IgD-negative memory B cell (primary cell): ENCODE measurements at regions not wholly inside any gene's neighbourhood (a gene's known extent, or its start where the extent isn't known, plus 50 kb on each side); places are given as distances from the start of the nearest gene placed in this dataset.

Experiments used
- H3K27ac Mint-ChIP-seq, 3 donors: one replicate each; pipeline ENCODE4 v1.8.0; 2020 to 2022; ENCODE audit warnings: mild to moderate bottlenecking in 3 of 3, mixed read lengths in 3 of 3, moderate library complexity in 1 of 3
- H3K27me3 Mint-ChIP-seq: one replicate; pipeline ENCODE4 v1.8.0; 2021; ENCODE audit warnings: mixed read lengths
- H3K36me3 Mint-ChIP-seq: one replicate; pipeline ENCODE4 v1.8.0; 2020; ENCODE audit warnings: mild to moderate bottlenecking, mixed read lengths
- H3K4me1 Mint-ChIP-seq, 3 donors: one replicate each; pipeline ENCODE4 v1.8.0; 2020 to 2022; ENCODE audit warnings: mixed read lengths in 3 of 3, mild to moderate bottlenecking in 1 of 3
- H3K4me3 Mint-ChIP-seq, 4 donors: one replicate each; pipeline ENCODE4 v1.8.0; 2020 to 2022; ENCODE audit warnings: mild to moderate bottlenecking in 4 of 4, mixed read lengths in 4 of 4, moderate library complexity in 3 of 4
- H3K9me3 Mint-ChIP-seq, 3 donors: one replicate each; pipeline ENCODE4 v1.8.0; 2020 to 2021; ENCODE audit warnings: mixed read lengths in 3 of 3, mild to moderate bottlenecking in 1 of 3

GRCh38 chr2:194735837-194736542 is 921.0 kb upstream of the SLC39A10 start:
- H3K4me3 Mint-ChIP-seq, result peak overlapping the region in 1 of 4 donors; percentile 18
- no peak overlapping the region for H3K27ac Mint-ChIP-seq
- peaks cover 2 to 3% (median 3%) of the 10 kb centered on the region in 3 donors for H3K9me3 Mint-ChIP-seq
- H3K27me3 Mint-ChIP-seq, result no peaks in the 10 kb centered on the region
- H3K36me3 Mint-ChIP-seq, result peaks cover 1% of the 10 kb centered on the region
- H3K4me1 Mint-ChIP-seq, result no peaks in the 10 kb centered on the region

- Mint-ChIP-seq H3K27ac (no peak overlapping the region), H3K4me3 (no peak overlapping the region), H3K9me3 (peaks cover 2 to 3% (median 2%) of the 10 kb centered on the region in 3 donors), H3K4me1 (no peaks in the 10 kb centered on the region), H3K27me3 (no peaks in the 10 kb centered on the region), H3K36me3 (peaks cover under 1% of the 10 kb centered on the region)
Measured at GRCh38 chr2:194730266-194730665, 926.8 kb upstream of the SLC39A10 start.

- peaks cover 0 to 1% (median 0%) of the 10 kb centered on the region in 3 donors for H3K9me3 Mint-ChIP-seq
Measured at GRCh38 chr2:194725169-194725568, 931.9 kb upstream of the SLC39A10 start.

GRCh38 chr2:194723446-194723845 is 933.6 kb upstream of the SLC39A10 start:
- no peak overlapping the region for H3K4me3 Mint-ChIP-seq
- H3K9me3 Mint-ChIP-seq, result peaks cover 0 to 1% (median 0%) of the 10 kb centered on the region in 3 donors
- no peak overlapping the region for H3K27ac Mint-ChIP-seq
- H3K4me1 Mint-ChIP-seq, result no peaks in the 10 kb centered on the region
- H3K27me3 Mint-ChIP-seq, result no peaks in the 10 kb centered on the region
- H3K36me3 Mint-ChIP-seq, result no peaks in the 10 kb centered on the region

More at GRCh38 chr2:194725169-194725568, 931.9 kb upstream of the SLC39A10 start:
- Mint-ChIP-seq H3K27me3 (no peaks in the 10 kb centered on the region), H3K27ac (no peak overlapping the region), H3K4me3 (no peak overlapping the region), H3K36me3 (no peaks in the 10 kb centered on the region), H3K4me1 (no peaks in the 10 kb centered on the region)

- Mint-ChIP-seq H3K36me3 (no peaks in the 10 kb centered on the region), H3K4me3 (no peak overlapping the region), H3K9me3 (peaks cover 0 to 1% (median 0%) of the 10 kb centered on the region in 3 donors), H3K4me1 (no peaks in the 10 kb centered on the region), H3K27ac (no peak overlapping the region), H3K27me3 (no peaks in the 10 kb centered on the region)
Measured at GRCh38 chr2:194721227-194721626, 935.8 kb upstream of the SLC39A10 start.

- Mint-ChIP-seq H3K27ac (no peak overlapping the region), H3K36me3 (no peaks in the 10 kb centered on the region), H3K27me3 (no peaks in the 10 kb centered on the region), H3K4me3 (no peak overlapping the region), H3K9me3 (peaks cover 0 to 1% (median 0%) of the 10 kb centered on the region in 3 donors), H3K4me1 (no peaks in the 10 kb centered on the region)
Measured at GRCh38 chr2:194720462-194720861, 936.6 kb upstream of the SLC39A10 start.

GRCh38 chr2:194718881-194719280 is 938.1 kb upstream of the SLC39A10 start:
- Mint-ChIP-seq H3K27ac (no peak overlapping the region), H3K36me3 (no peaks in the 10 kb centered on the region), H3K4me1 (no peaks in the 10 kb centered on the region), H3K9me3 (peaks cover 0 to 1% (median 0%) of the 10 kb centered on the region in 3 donors), H3K4me3 (no peak overlapping the region), H3K27me3 (no peaks in the 10 kb centered on the region)

GRCh38 chr2:194714541-194714940 is 942.5 kb upstream of the SLC39A10 start:
- peaks cover 0 to 2% (median 0%) of the 10 kb centered on the region in 3 donors for H3K9me3 Mint-ChIP-seq
- no peaks in the 10 kb centered on the region for H3K36me3 Mint-ChIP-seq
- H3K27me3 Mint-ChIP-seq, result no peaks in the 10 kb centered on the region
- no peak overlapping the region for H3K27ac Mint-ChIP-seq
- no peaks in the 10 kb centered on the region for H3K4me1 Mint-ChIP-seq
- H3K4me3 Mint-ChIP-seq, result no peak overlapping the region

- no peak overlapping the region for H3K27ac Mint-ChIP-seq
- H3K4me3 Mint-ChIP-seq, result no peak overlapping the region
- H3K4me1 Mint-ChIP-seq, result no peaks in the 10 kb centered on the region
- H3K27me3 Mint-ChIP-seq, result no peaks in the 10 kb centered on the region
- H3K36me3 Mint-ChIP-seq, result no peaks in the 10 kb centered on the region
- peaks cover 0 to 2% (median 0%) of the 10 kb centered on the region in 3 donors for H3K9me3 Mint-ChIP-seq
Measured at GRCh38 chr2:194709840-194710239, 947.2 kb upstream of the SLC39A10 start.

- Mint-ChIP-seq H3K36me3 (no peaks in the 10 kb centered on the region), H3K4me3 (no peak overlapping the region), H3K4me1 (no peaks in the 10 kb centered on the region), H3K27ac (no peak overlapping the region), H3K27me3 (no peaks in the 10 kb centered on the region), H3K9me3 (no peaks in the 10 kb centered on the region)
Measured at GRCh38 chr2:194706179-194706578, 950.8 kb upstream of the SLC39A10 start.

GRCh38 chr2:194705398-194705797 is 951.6 kb upstream of the SLC39A10 start:
- Mint-ChIP-seq H3K36me3 (no peaks in the 10 kb centered on the region), H3K27me3 (no peaks in the 10 kb centered on the region), H3K4me3 (no peak overlapping the region), H3K27ac (no peak overlapping the region), H3K9me3 (no peaks in the 10 kb centered on the region), H3K4me1 (no peaks in the 10 kb centered on the region)

- no peak overlapping the region for H3K4me3 Mint-ChIP-seq
Measured at GRCh38 chr2:194700726-194701125, 956.3 kb upstream of the SLC39A10 start.

GRCh38 chr2:194700116-194700515 is 956.9 kb upstream of the SLC39A10 start:
- H3K27ac Mint-ChIP-seq, result no peak overlapping the region
- H3K36me3 Mint-ChIP-seq, result no peaks in the 10 kb centered on the region
- no peaks in the 10 kb centered on the region for H3K27me3 Mint-ChIP-seq
- no peaks in the 10 kb centered on the region for H3K4me1 Mint-ChIP-seq
- H3K4me3 Mint-ChIP-seq, result no peak overlapping the region
- H3K9me3 Mint-ChIP-seq, result peaks cover 0 to 3% (median under 1%) of the 10 kb centered on the region in 3 donors

More at GRCh38 chr2:194700726-194701125, 956.3 kb upstream of the SLC39A10 start:
- no peaks in the 10 kb centered on the region for H3K4me1 Mint-ChIP-seq
- H3K9me3 Mint-ChIP-seq, result peaks cover 0 to 3% (median 0%) of the 10 kb centered on the region in 3 donors
- H3K27me3 Mint-ChIP-seq, result no peaks in the 10 kb centered on the region
- H3K36me3 Mint-ChIP-seq, result no peaks in the 10 kb centered on the region
- H3K27ac Mint-ChIP-seq, result no peak overlapping the region

GRCh38 chr2:194698012-194698411 is 959.0 kb upstream of the SLC39A10 start:
- Mint-ChIP-seq H3K4me3 (no peak overlapping the region), H3K36me3 (no peaks in the 10 kb centered on the region), H3K9me3 (peaks cover 0 to 4% (median 3%) of the 10 kb centered on the region in 3 donors), H3K27ac (no peak overlapping the region), H3K4me1 (no peaks in the 10 kb centered on the region), H3K27me3 (no peaks in the 10 kb centered on the region)

- Mint-ChIP-seq H3K27ac (no peak overlapping the region), H3K36me3 (no peaks in the 10 kb centered on the region), H3K4me1 (no peaks in the 10 kb centered on the region), H3K4me3 (no peak overlapping the region), H3K27me3 (no peaks in the 10 kb centered on the region), H3K9me3 (peaks cover 0 to 4% (median 3%) of the 10 kb centered on the region in 3 donors)
Measured at GRCh38 chr2:194697439-194697838, 959.6 kb upstream of the SLC39A10 start.

- no peaks in the 10 kb centered on the region for H3K4me1 Mint-ChIP-seq
- no peak overlapping the region for H3K4me3 Mint-ChIP-seq
- H3K27ac Mint-ChIP-seq, result no peak overlapping the region
- peaks cover 0 to 4% (median 3%) of the 10 kb centered on the region in 3 donors for H3K9me3 Mint-ChIP-seq
- H3K27me3 Mint-ChIP-seq, result no peaks in the 10 kb centered on the region
- no peaks in the 10 kb centered on the region for H3K36me3 Mint-ChIP-seq
Measured at GRCh38 chr2:194696690-194697089, 960.3 kb upstream of the SLC39A10 start.
